Stimulated activated naive CD8-positive, alpha-beta T cell treated with anti-CD3 and anti-CD28 coated beads, Interleukin-15, Interleukin-2, amounts not matched to agents 100 ng/mL and 50 ng/mL, for 24 hours (primary cell): ENCODE measurements at regions not wholly inside any gene's neighbourhood (a gene's known extent, or its start where the extent isn't known, plus 50 kb on each side); places are given as distances from the start of the nearest gene placed in this dataset.
"Not testable (repeated sequence)": the region's sequence is repeated elsewhere in the genome, so short reads cannot be mapped to it uniquely, and the experiment has no call there.

Source experiments
- H3K27ac Mint-ChIP-seq: one replicate; pipeline ENCODE4 v1.8.0; 2021; ENCODE audit warnings: mild to moderate bottlenecking, mixed read lengths
- H3K27me3 Mint-ChIP-seq: one replicate; pipeline ENCODE4 v1.8.0; 2021; ENCODE audit warnings: mixed read lengths
- H3K36me3 Mint-ChIP-seq: one replicate; pipeline ENCODE4 v1.8.0; 2021; ENCODE audit warnings: low read depth, mixed read lengths
- H3K4me1 Mint-ChIP-seq: one replicate; pipeline ENCODE4 v1.8.0; 2021; ENCODE audit warnings: low read depth, mixed read lengths
- H3K4me3 Mint-ChIP-seq: one replicate; pipeline ENCODE4 v1.8.0; 2021; ENCODE audit warnings: mild to moderate bottlenecking, mixed read lengths
- H3K9me3 Mint-ChIP-seq: one replicate; pipeline ENCODE4 v1.8.0; 2021; ENCODE audit warnings: mixed read lengths

DNA sequence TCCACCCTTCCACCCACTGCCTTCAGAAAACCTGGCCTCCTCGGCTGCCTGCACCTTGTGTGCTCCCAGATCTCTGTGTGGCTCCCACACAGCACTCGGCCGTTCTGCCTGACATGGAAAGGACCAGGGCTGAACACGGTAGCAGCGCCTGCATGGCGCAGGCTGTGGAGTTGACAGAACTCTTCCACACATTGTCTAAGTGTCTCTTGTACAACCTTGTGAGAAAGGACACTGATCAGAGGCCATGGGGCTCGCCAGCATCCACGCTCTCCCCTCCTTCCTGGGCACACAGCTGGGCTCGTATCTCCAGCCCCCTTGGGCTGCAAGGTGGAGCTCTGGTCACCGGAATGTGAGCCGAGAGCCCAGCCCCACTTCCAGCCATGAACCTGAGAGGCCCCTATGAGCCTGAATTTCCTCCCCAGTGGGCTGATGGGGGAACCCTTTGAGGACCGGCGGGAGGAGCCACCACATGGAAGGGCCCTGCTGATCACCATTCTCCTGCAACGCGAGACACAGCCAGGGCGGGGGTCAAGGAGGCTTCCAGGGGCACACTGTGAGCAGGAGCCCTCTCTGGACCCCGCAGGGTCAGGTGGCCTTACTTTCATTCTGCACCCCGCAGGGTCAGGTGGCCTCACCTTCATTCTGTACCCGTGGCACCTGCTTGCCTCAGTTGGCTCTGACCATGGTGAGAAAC lies 314.2 kb upstream of the MYT1L start:
- no peak overlapping the region for H3K4me3 Mint-ChIP-seq
- no peaks in the 10 kb centered on the region for H3K36me3 Mint-ChIP-seq
- peaks cover 24% of the 10 kb centered on the region for H3K4me1 Mint-ChIP-seq
- peak overlapping the region; percentile 23 for H3K27ac Mint-ChIP-seq
- H3K9me3 Mint-ChIP-seq = peaks cover 6% of the 10 kb centered on the region
- no peaks in the 10 kb centered on the region for H3K27me3 Mint-ChIP-seq

DNA sequence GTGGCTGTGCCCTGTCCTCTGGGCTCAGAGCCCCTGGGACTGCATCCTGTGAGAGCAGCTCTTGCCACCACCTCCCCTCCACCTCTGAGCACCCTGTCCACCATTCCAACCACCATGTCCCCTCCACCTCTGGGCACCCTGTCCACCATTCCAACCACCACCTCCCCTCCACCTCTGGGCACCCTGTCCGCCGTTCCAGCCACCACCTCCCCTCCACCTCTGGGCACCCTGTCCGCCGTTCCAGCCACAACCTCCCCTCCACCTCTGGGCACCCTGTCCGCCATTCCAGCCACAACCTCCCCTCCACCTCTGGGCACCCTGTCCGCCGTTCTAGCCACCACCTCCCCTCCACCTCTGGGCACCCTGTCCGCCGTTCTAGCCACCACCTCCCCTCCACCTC lies 313.7 kb upstream of the MYT1L start:
- not testable (repeated sequence) for H3K9me3 Mint-ChIP-seq, H3K36me3 Mint-ChIP-seq, H3K27ac Mint-ChIP-seq, H3K27me3 Mint-ChIP-seq, H3K4me3 Mint-ChIP-seq
- peaks cover 24% of the 10 kb centered on the region for H3K4me1 Mint-ChIP-seq

- H3K4me3 Mint-ChIP-seq = peak overlapping the region; percentile 3
- no peaks in the 10 kb centered on the region for H3K36me3 Mint-ChIP-seq
- H3K4me1 Mint-ChIP-seq = peaks cover 24% of the 10 kb centered on the region
- peaks cover 6% of the 10 kb centered on the region for H3K9me3 Mint-ChIP-seq
- H3K27me3 Mint-ChIP-seq = no peaks in the 10 kb centered on the region
- H3K27ac Mint-ChIP-seq = peak overlapping the region; percentile 15
Observed at GRCh38 chr2:2644040-2644439, 313.0 kb upstream of the MYT1L start.

DNA sequence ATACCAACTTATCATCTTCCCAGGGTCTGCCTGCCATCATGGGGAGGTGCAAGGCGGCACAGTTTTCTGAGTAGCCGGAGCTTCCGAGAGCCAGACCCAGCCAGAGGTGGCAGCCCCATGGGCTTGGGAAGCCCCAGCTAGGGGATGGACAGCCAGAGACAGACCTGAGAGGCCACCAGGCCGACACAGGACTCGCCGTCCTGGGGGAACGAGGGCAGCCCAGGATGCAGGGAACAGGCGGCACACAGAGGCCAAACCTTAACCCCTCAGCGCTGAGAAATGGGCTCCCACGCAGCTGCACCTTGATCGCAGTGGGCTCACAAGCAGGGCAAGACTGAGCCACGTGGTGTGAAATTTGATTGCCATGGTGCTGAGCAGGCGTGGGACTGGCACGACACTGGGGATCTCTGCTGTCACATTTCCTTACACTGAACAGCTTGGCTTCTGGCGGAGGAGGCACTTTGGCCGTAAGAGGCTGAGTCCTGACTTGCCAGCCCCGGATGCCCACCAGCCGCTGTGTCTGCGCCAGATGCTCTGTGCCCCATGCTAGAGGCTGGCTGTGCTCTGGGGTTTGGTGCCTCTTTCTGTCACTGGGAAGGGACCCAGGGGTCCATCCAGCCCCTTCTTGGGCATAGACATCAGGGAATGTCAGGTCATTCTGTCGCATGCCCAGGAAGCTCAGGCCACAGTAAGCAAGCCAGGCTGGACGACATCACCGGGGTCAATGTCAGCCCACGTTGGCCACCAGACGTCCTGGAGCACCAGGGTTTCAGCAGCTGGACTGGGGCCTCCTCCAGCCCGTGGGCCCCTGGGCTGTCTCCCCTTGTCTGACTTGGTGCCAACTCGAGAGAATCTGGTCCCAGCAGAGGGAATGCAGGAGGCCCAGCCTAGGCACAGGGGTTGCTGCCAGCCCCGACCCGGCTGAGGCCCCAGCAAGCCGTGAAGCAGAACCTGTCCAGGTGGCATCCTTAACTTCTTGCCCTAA lies 312.1 kb upstream of the MYT1L start:
- Mint-ChIP-seq H3K27ac (no peak overlapping the region), H3K27me3 (no peaks in the 10 kb centered on the region), H3K36me3 (no peaks in the 10 kb centered on the region), H3K9me3 (peaks cover 6% of the 10 kb centered on the region), H3K4me1 (peaks cover 24% of the 10 kb centered on the region), H3K4me3 (no peak overlapping the region)

DNA sequence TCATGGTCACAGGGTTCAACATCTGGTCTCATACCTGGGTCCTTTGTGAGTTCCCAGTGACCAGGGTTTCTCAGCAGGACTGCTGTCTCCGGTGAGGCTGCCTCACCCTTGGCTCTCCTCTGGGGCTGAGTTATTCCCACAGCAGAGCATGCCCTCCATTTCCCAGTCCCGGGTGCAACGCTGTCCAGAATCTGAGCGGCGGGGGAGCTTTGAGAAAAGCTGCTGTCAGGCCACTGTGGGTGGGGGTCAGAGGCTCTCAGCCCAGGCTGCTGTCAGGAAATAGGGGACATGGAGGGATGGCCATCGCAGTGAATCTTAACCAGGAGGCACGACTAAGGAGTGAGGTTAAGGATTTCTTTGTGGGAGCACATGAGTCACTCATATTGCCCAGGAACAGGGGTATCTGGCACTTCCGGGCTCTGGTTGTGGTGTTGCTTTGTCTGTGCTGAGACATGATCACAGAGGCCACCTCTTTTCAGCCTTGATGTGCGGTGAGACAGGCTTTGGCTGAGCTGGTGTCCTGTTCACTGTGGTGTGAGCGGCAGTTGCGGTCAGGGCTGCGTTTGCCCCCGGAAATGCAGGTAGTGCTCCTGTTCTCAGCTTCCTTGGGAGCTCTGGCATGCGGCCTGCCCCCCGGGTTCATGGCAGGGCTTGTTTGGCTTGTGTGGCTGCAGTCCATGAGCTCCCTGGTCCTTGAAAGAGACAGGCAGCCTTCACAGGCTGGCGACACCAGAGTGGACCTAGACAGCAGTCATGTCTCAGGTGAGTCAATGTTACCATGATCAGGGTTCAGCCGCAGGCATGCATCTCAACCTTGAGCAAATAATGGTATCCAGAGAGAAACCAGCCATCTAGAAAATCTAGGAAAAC lies 310.7 kb upstream of the MYT1L start:
- no peaks in the 10 kb centered on the region for H3K27me3 Mint-ChIP-seq
- no peaks in the 10 kb centered on the region for H3K36me3 Mint-ChIP-seq
- peaks cover 6% of the 10 kb centered on the region for H3K9me3 Mint-ChIP-seq
- no peak overlapping the region for H3K27ac Mint-ChIP-seq
- peaks cover 10% of the 10 kb centered on the region for H3K4me1 Mint-ChIP-seq
- H3K4me3 Mint-ChIP-seq = no peak overlapping the region

- Mint-ChIP-seq H3K9me3 (peaks cover 6% of the 10 kb centered on the region), H3K27ac (no peak overlapping the region), H3K27me3 (no peaks in the 10 kb centered on the region), H3K4me1 (peaks cover under 1% of the 10 kb centered on the region), H3K36me3 (no peaks in the 10 kb centered on the region), H3K4me3 (no peak overlapping the region)
Observed at GRCh38 chr2:2640818-2641217, 309.7 kb upstream of the MYT1L start.

DNA sequence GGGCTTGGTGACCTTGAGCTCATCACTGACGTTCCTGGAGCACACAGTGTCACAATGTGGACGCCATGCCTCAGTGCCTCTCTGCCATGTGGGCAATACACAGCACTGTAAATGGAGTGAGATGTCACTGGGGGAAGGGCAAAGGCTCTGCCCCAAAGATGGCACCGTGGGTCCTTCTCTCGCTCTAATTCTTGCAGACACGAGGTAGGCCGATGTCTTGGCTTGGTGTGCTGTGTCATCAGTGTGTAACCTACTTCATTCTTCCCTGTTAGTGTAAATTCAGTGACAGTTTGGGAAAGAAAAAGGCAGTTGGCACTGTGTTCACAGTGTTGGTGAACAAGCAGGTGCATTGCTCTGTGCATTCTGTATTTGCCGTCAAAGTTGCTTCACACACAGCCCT lies 309.3 kb upstream of the MYT1L start:
- Mint-ChIP-seq H3K4me3 (no peak overlapping the region), H3K27me3 (no peaks in the 10 kb centered on the region), H3K4me1 (no peaks in the 10 kb centered on the region), H3K27ac (no peak overlapping the region), H3K9me3 (peaks cover 6% of the 10 kb centered on the region), H3K36me3 (no peaks in the 10 kb centered on the region)

- no peak overlapping the region for H3K4me3 Mint-ChIP-seq
- H3K27me3 Mint-ChIP-seq = no peaks in the 10 kb centered on the region
- no peaks in the 10 kb centered on the region for H3K4me1 Mint-ChIP-seq
- H3K36me3 Mint-ChIP-seq = no peaks in the 10 kb centered on the region
- no peak overlapping the region for H3K27ac Mint-ChIP-seq
- peaks cover 6% of the 10 kb centered on the region for H3K9me3 Mint-ChIP-seq
Observed at GRCh38 chr2:2639251-2640139, 308.4 kb upstream of the MYT1L start.

DNA sequence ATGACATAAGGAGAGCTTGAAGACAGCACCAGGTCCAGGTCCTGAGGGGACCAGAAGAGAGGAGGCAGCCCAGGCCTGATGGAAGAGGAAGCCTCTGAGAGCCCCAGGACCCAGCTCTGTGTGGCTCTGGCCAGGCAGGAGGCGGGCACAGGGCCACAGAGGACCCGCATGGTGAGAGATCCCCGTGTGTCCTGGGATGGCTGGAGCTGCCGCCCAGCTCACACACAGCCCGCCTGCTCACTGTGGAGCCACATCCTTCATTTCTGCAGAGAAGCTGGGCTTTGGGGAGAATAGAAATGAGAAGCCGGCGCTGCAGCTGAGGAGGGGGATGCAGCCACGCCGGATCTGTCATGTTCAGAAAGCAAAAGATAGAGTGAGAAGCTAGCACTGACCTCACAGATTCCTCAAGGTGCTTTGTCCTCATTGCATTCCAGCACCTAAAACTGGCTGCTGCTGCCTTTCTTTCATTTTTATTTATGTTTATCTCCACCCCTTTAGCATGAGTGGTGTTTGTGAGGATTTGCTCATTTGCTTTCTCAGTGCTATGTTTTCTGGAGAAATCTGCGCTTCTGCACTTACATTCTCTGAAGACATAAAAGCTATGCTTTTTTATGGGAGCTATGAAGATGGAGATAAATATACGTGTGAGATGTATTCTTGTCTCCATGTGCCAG lies 307.6 kb upstream of the MYT1L start:
- H3K4me3 Mint-ChIP-seq = no peak overlapping the region
- no peaks in the 10 kb centered on the region for H3K36me3 Mint-ChIP-seq
- H3K9me3 Mint-ChIP-seq = no peaks in the 10 kb centered on the region
- no peak overlapping the region for H3K27ac Mint-ChIP-seq
- no peaks in the 10 kb centered on the region for H3K27me3 Mint-ChIP-seq
- no peaks in the 10 kb centered on the region for H3K4me1 Mint-ChIP-seq

GRCh38 chr2:2636813-2637212 lies 305.7 kb upstream of the MYT1L start:
- Mint-ChIP-seq H3K27me3 (peaks cover 2% of the 10 kb centered on the region), H3K4me1 (no peaks in the 10 kb centered on the region), H3K9me3 (no peaks in the 10 kb centered on the region), H3K27ac (no peak overlapping the region), H3K4me3 (no peak overlapping the region), H3K36me3 (no peaks in the 10 kb centered on the region)

DNA sequence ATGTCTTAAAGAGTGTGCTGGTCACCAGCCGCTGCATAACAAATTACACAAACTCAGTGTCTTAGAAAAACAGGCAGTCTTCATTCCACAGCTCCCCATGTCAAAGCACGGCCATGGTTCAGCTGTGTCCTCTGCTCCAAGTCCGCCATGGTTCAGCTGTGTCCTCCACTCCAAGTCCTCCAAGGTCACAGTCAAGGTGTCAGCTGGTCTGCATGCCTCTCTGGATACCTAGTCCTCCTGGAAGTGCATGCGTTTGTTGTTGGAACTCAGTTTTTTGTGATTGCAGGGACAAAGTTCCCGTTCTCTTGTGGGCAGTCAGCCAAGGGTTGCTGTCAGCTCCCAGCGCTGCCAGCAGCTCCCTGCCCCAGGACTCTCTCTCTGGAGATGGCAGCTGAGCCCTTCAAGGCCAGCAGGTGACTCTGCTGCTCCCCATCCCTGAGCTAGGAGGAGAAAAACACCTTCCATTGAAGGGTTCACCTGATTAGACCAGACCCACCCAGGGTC lies 304.0 kb upstream of the MYT1L start:
- H3K4me3 Mint-ChIP-seq = no peak overlapping the region
- H3K27ac Mint-ChIP-seq = no peak overlapping the region
- H3K27me3 Mint-ChIP-seq = peaks cover 3% of the 10 kb centered on the region
- H3K36me3 Mint-ChIP-seq = no peaks in the 10 kb centered on the region
- no peaks in the 10 kb centered on the region for H3K4me1 Mint-ChIP-seq
- no peaks in the 10 kb centered on the region for H3K9me3 Mint-ChIP-seq

GRCh38 chr2:2633017-2633416 lies 301.9 kb upstream of the MYT1L start:
- no peak overlapping the region for H3K4me3 Mint-ChIP-seq
- peaks cover 3% of the 10 kb centered on the region for H3K27me3 Mint-ChIP-seq
- H3K27ac Mint-ChIP-seq = no peak overlapping the region
- H3K36me3 Mint-ChIP-seq = no peaks in the 10 kb centered on the region
- no peaks in the 10 kb centered on the region for H3K9me3 Mint-ChIP-seq
- no peaks in the 10 kb centered on the region for H3K4me1 Mint-ChIP-seq

DNA sequence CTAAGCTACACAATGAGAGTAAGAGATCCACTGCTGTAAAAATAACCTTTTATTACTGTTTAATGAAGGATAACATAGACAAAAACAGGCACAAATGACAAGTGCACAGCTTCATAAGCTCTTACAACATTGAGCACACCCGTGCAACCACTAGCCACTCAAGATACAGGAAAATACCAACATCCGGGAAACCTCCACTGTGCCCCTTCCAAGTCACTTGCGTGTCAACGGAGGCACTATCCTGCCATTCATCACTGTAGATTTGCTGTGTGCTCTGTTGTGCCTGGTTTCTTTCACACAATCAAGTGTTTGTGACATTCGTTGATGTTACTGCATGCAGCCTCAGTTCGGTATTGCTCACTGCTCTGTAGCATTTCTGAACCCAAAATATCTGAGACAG lies 292.9 kb upstream of the MYT1L start:
- Mint-ChIP-seq H3K27me3 (peaks cover 9% of the 10 kb centered on the region), H3K36me3 (no peaks in the 10 kb centered on the region), H3K4me1 (no peaks in the 10 kb centered on the region), H3K4me3 (no peak overlapping the region), H3K27ac (no peak overlapping the region), H3K9me3 (no peaks in the 10 kb centered on the region)
